Upper lobe of left lung (tissue), 4 donors: ENCODE measurements at regions not wholly inside any gene's neighbourhood (a gene's known extent, or its start where the extent isn't known, plus 50 kb on each side); places are given as distances from the start of the nearest gene placed in this dataset.

Experiments used
- EP300 ChIP-seq, 4 donors: sonication (generic); formaldehyde crosslinking; IDR thresholded peaks; one replicate each; pipeline ENCODE4 v1.5.1; 2017; ENCODE audit warnings: antibody characterized with exemption in 4 of 4, control low read depth in 2 of 4
- POLR2A ChIP-seq, 4 donors: fragments of 450-650 bp; IDR thresholded peaks; one replicate each; pipeline ENCODE4 v1.5.1; 2016 to 2017; ENCODE audit warnings: antibody characterized with exemption in 4 of 4, mild to moderate bottlenecking in 2 of 4
- POLR2AphosphoS5 ChIP-seq, 2 donors: sonication (generic); formaldehyde crosslinking; IDR thresholded peaks; one replicate each; pipeline ENCODE4 v1.5.1; 2017; ENCODE audit warnings: antibody characterized with exemption in 2 of 2
- TF ChIP-seq, protein P1 (sequence below), 6 experiments: fragments of 450-650 bp in 4 of 6; fragments of 200-600 bp in 2 of 6; sonication (generic) in 2 of 6; IDR thresholded peaks; one replicate each; pipeline ENCODE4 v1.5.1; 2016 to 2019; ENCODE audit warnings: antibody characterized with exemption in 6 of 6

DNA sequence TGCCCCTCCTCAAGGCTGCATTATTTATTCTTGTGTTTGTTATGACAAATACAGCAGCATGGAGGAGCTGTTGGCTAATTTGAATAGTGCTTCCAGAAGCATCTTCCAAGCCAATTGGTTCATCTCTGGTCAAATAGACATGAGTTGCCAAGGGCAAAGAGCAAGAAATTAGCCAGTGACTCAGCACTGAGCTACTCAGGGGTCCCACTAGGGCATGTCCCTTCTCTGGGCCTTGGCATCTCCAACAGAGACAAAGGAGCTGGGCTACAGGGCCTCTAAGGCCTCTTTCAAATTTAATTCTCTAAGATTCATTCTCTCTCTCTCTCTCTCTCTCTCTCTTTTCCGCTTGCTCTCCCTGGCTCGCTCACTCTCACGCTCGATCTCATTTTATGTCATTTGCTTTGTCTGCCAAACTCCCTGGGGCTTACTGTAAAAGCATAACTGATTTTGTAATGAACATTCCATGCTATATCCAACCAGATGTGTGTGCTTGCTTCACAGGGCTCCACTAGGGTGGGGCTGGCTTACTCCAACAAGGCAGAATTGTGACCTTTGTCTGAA lies 86.7 kb upstream of the MAGEA4 start:
- TF ChIP-seq POLR2A (IDR thresholded peaks at IDR 0.05) (no peak), POLR2AphosphoS5 (IDR thresholded peaks at IDR 0.05) (no peak), EP300 (IDR thresholded peaks at IDR 0.05) (no peak)
- TF ChIP-seq, protein P1, sequence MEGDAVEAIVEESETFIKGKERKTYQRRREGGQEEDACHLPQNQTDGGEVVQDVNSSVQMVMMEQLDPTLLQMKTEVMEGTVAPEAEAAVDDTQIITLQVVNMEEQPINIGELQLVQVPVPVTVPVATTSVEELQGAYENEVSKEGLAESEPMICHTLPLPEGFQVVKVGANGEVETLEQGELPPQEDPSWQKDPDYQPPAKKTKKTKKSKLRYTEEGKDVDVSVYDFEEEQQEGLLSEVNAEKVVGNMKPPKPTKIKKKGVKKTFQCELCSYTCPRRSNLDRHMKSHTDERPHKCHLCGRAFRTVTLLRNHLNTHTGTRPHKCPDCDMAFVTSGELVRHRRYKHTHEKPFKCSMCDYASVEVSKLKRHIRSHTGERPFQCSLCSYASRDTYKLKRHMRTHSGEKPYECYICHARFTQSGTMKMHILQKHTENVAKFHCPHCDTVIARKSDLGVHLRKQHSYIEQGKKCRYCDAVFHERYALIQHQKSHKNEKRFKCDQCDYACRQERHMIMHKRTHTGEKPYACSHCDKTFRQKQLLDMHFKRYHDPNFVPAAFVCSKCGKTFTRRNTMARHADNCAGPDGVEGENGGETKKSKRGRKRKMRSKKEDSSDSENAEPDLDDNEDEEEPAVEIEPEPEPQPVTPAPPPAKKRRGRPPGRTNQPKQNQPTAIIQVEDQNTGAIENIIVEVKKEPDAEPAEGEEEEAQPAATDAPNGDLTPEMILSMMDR (IDR thresholded peaks at IDR 0.05) = no peak
